Activated CD4-positive, alpha-beta T cell treated with anti-CD3 and anti-CD28 coated beads, Interleukin-10, Interleukin-2, amounts not matched to agents 100 ng/mL and 50 ng/mL, durations not matched to agents 16 hours and 8 hours (primary cell): ENCODE measurements at regions not wholly inside any gene's neighbourhood (a gene's known extent, or its start where the extent isn't known, plus 50 kb on each side); places are given as distances from the start of the nearest gene placed in this dataset.
"Not testable (repeated sequence)": the region's sequence is repeated elsewhere in the genome, so short reads cannot be mapped to it uniquely, and the experiment has no call there.

Experiments
- DNase-seq: peaks from one replicate; pipeline ENCODE4 v3.0.0-alpha.2; 2020

DNA sequence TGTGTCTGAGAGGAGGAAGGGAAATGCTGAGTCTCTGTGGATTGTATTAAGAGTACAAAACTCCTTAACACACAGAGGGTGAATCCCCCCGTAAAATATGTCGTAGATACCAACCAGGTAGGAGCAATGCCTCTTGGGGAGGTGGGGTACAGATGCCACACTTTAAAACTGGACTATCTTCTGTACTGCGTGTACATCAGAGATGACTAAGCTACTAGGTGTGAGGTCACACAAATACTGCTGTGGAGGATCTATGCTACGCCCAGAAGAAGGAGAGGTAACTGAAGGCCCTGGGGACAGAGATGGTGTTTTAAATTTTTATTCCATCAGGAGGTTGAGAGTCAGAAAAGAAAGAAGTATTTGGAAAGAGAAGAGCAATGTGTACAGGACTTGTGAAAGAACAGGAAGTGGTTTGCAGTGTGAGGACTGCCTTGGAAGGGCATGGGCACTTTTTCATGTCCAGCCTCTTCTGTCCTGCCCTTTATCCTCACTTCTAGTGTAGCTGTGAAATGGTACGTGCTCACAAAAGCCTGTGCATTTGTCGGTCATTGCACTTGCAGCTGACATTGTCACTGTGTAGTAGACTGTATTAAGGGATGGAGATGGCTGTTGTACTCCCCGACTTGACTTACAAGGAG lies 287.8 kb upstream of the CHRM3 start:
- no peak for DNase-seq

DNA sequence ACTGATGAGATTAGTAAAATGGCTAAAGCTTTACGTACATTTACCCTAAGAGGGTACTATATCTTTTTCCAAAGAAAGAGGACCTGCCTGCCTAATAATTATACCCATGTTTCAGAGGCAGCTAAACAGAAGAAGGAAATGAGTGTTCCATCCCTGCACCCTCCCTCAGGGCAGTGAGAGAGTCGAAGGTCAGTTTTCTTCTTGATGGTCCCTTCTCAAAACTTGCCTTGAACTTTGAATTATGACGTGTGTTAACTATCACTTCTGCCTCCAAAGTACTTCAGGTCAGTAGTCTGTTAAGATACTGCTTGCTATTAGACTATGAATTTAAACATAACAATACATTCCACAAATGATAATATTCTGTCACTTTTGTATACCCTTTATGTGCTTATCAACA lies 294.8 kb upstream of the CHRM3 start:
- DNase-seq = no peak

DNA sequence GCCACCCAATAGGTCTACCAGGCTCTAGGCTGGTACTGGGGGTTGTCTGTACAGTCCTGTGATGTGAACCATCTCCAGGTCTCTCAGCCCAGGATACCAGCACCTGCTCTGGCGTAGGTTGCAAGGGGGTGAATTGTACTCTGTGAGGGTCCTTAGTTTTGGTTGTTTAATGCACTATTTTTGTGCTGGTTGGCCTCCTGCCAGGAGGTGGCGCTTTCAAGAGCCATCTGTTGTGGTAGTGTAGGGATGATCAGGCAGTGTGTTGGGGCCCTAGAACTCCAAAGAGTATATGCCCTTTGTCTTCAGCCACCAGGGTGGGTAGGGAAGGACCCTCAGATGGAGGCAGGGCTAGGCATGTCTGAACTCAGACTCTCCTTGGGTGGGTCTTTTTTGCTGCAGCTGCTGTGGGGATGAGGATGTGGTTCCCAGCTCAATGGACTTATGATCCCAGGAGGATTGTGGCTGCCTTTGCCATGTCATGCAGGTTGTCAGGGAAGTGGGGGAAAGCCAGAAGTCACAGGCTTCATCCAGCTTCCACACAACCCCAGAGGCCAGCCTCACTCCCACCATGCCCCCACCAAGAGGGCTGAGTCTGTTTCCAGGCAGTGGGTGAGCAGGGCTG lies 301.8 kb upstream of the CHRM3 start:
- no peak for DNase-seq

DNA sequence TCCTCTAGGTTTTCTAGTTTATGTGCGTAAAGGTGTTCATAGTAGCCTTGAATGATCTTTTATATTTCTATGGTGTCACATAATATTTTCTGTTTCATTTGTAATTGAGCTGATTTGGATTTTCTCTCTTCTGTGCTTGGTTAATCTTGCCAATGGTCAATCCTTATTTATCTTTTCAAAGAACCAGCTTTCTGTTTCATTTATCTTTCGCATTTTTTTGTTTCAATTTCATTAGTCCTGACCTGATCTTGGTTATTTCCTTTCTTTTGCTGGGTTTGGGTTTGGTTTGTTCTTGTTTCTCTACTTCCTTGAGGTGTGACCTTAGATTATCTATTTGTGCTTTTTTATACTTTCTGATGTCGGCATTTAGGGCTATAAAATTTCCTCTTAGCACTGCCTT lies 304.4 kb upstream of the CHRM3 start:
- DNase-seq = not testable (repeated sequence)

DNA sequence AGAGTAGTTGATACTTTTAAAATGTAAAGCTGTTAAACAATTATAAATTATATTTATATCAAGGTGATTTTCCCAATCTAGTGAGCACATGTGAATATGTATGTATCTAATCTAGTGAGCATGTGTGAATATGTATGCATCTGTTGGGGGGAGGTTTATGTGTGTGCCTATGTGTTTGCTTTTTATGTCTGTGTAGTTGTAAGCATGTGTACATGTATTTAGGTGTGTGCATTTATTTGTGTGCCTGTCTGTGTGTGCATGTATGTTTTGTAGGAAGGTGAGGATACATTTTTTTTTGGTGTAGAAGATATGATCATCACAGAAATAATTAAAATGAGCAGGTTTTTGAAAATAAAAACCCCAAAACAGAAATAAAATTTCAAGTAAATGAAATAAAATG lies 318.9 kb upstream of the CHRM3 start:
- no peak for DNase-seq

DNA sequence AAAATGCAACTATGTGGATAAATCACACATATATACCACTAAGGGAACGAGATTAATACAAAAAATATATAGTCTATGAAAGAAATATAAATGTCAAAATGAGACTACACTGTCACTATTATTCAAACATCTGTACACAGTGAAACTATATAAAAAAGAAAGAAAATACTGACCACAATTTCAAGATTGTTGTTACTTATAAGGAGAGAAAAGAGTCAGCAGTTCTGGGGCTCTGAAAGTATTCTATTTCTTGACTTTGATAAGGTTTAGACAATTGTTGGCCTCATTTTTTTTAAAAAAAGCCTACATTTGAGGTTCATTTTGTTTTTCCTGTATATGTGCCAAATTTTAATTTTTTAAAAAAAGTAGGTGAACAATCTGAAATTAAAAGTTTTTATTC lies 319.3 kb upstream of the CHRM3 start:
- no peak for DNase-seq

DNA sequence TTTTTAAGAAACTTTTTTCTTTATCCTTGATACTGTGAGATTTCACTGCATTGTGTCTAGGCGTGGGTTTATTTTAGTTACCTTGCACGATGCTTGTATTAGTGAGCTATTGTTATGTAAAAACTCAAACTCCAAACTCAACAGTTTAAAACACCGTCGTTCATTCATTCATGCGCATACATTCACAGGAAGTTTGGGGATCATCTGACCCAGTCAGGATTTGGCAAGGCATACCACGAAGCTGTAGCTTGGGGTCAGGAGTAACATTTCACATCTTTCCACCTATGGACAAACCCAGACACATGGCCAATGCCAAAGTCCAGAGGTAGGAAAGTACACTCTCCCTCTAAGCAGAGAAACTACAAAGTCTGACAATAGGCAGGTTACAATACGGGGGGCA lies 324.6 kb upstream of the CHRM3 start:
- no peak for DNase-seq

DNA sequence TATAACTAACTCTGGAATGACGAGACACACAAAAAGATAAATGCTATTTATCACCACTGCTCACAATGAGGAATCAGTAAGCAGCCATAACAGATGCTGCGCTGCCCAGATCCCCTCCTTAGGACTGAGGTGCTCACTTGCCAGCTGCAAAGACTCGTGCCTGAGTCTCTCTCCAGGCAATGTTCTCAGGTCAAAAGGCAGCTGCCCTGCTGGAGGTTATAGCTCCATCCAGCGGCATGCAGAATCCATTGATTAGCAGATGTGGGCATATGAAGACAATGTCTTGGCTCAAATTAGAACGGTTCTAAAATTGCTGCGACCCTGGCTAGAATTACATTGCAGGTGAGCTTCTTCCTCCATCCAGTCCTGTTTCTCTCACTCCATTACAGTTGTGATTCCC lies 328.2 kb upstream of the CHRM3 start:
- no peak for DNase-seq

DNA sequence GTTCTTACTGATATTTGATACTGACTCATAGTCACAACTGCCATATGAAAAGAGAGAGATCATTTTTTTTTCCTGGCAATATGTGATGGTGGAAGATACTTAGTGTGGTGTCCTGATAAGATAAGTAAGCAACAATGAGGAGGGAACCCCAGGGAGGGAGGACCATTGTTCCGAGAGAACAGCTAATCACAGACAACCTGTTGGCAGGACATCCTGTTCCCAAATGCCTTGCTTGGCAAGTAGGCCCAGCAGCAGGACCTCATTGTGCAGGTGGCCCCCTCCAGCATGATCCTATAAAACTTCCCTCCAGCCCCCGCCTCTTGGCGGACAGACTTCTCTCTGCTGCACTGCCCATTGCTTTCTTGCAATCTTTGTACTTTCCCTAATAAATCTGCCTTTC lies 329.4 kb upstream of the CHRM3 start:
- DNase-seq = no peak

DNA sequence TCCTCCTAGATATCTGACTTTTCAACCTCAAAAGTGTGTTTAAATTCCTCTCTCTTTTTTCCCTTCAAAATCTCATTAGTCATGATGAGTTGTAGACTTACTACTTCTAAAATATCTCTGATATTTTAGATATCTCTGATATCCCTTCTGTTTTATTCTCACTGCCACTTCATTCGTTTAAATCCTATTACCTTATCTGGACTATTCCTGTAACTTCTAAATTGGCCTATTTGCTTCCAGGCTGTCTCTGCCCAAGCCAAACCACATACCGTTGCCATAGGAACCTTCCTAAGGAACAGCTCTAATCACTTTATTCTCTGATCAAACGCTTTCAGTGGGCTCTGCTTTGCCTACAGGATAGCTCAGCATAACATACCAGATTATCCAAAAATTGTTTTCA lies 333.1 kb upstream of the CHRM3 start:
- DNase-seq = no peak

DNA sequence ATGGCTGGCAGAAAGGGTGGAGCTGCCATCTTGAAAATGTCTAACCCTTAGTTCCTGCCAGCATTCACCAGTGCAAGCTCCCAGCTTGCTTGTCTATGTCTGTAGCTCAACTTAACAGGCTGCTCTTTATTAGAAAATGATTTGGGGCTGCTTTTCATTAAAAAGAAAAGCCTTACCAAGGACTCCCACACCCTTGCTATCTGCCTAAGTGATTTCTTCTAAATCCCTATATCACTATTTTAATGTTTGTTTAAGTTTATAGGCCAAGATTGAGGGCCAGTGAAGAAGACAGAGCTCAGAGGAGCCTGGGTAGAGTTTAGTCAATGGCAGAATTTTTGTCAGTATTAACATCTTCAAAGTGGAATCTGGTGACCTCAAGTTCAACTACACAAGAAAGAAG lies 336.8 kb upstream of the CHRM3 start:
- no peak for DNase-seq

DNA sequence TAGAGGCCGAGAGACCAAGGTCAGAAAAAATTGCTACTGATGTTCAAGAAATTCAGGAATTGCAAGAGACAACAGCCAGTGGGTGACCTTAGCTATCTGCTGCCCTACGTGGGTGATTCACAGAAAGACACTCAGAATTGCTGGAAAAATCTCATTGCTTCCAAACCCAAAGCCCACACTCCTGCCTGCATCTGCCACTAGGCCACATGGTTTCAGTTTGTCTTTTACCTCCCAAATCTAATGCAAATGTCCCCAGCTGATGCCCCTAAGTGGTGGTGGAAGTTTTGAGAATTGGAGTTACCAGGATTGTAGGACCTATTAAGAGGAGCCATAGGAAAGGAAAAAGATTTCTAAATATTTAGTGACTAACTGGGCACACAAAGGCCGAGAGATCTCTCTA lies 341.5 kb upstream of the CHRM3 start:
- no peak for DNase-seq

DNA sequence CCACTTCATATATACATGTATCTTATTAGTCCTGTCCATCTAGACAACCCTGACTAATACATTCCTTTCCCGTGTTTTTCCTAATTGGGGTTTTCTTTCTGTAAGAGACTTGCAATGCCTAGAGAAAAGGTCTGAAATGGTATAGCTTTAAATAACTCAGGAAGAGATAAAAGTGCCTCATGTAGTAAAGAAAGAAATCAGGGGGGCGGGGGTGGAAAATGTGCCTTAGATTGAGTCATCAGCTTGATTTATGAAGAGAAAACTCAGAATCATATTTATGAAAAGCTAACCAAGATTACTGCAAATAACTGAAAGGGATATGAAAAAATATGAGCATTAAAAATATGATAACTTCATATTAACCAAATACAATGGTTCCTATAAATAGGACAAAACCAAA lies 345.8 kb upstream of the CHRM3 start:
- DNase-seq = no peak

DNA sequence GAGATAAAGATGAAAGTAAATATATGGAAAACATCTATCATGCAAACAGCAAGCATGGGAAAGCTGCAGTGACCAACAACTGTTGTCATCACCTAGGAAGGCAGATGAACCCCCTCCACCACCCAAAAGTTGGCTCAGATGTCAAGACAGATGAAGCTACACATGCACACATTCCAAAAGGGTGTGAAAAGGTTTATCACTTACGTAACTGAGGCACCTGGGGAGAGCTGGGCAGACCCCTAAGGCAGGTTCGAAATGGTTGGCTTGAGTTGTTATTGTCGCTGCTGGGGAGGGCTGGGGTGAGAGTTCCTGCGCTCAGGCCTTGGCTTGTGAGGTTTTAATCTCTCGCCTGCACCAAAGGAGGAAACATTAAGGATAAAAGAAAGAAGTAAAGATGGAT lies 355.1 kb upstream of the CHRM3 start:
- DNase-seq = no peak

DNA sequence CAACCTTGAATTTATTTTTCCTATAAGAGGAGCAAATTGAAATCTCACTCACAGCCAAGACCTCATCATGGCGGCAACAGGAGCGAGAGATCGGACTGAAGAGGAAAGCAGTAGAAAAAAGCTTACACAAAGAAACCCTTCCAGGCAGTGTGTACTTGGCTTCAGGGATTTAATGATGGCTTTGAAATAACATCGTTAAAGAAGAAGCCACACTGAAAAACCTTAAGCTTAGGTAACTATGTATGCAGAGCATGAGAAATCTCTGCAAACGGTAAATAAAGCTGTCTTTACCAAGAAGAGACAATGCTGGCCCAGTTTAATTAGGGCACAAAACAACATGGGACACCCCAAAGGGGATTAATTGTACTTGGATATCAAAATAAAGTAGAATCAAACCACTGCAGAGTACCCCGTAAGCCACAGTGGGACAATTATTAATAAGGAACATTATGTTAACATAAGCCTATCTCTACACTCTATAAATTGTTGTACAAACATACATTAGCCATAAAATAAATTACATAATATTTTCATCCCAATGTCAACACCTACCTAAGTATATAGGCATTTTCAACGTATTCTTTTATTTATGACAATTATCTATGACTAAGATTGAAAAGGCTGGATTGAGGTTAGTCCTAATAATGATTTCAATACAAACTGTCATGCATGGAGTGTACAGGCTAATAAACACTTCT lies 360.2 kb upstream of the CHRM3 start:
- DNase-seq = no peak

DNA sequence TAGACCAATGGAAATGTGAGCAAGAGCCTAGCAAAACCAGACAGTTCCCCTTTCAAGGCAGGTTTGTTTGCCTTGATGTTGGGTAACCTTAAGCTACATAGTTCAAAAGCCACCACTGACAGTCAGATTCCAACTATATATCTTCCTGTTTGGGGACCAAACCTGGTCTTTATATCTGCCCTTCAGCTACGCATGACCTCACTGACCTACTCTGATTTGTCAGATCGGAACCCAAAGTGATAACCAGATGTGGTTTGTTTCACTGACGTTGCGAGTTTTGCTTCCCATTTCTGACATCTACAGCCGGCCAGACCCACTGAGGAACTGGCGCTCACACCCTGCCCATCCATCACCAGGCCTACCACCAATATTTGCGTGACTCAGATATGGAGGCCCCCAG lies 361.1 kb upstream of the CHRM3 start:
- DNase-seq = no peak

DNA sequence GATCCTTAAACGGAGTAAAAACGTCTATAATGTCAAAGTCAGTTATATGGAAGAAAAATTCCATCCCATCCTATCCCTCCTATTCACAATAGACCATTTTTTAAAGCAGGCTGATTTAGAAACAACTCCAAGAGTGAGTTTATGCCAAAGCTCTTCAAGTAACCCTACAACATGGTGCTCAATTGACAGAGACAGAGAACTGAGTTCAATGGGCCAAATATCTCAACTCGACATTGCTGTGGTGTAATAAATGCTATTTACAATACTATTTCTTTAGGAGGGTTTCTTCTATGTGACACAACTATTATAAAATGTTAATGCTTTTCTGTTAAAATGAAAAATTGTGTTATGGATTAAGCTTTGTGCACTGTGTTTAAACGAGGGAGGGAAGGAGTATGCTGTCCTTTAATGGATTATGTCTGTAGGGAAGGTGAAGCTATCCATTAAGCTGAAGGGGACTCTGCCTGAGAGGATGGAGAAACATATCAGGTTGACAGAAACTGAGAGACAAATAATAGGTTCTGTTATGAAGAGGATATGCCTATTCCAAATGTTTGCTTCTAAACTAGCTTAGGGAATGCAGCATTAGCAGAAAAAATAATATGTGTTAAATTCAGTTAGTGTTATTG lies 362.5 kb upstream of the CHRM3 start:
- no peak for DNase-seq

DNA sequence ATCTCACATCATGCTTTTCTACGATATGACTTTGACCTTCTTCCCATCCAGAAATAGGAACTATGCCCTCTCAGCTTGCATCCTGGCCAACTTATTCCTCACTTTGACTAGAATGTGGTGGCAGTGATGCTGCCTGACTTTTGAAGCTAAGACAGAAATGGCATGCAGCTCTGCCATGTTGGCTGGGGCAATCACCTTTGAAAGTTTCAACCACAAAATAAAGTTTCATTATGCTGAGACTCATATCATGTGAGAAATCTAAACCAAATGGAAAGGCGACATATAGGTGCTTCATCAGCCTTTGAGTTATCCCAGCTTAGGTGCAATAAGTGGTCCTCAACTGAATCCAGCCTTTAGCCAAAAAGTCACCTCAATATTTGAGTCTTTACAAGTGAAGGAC lies 370.0 kb upstream of the CHRM3 start:
- no peak for DNase-seq

DNA sequence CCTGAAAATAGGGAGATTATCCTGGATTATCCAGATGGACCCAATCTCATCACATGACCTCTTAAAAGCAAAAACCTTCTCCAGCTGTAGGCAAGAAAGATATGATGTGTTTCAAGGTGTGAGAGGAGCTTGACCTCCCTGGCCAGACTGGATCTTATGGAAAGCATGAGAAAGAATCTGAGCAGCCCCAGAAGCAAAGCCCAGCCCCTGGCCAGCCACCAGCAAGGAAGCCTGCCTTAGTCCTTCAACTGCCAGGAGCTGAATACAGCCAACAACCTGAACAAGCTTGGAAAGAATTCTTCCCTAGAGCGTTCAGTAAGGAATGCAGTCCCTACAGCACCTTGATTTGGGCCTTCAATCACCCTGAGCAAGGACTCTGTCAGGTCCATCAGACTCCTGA lies 375.0 kb upstream of the CHRM3 start:
- DNase-seq = no peak

DNA sequence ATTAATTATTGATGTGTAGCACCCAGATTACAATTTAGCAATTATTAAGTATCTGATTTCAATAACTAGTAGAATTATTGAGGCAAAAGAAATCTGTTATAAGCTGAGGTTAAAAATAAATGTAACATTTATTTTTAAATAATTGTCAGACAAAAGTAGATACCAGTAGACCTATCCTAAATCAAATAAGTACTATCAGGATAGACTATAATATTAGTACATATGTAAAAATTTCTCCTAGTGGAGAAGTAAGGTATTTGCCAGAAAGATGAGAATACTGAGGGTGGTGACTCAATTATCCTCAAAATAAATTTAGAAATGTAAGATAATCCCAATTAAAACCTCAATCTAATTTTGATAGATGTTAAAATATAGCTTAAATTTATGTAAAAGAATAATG lies 377.8 kb upstream of the CHRM3 start:
- DNase-seq = no peak

DNA sequence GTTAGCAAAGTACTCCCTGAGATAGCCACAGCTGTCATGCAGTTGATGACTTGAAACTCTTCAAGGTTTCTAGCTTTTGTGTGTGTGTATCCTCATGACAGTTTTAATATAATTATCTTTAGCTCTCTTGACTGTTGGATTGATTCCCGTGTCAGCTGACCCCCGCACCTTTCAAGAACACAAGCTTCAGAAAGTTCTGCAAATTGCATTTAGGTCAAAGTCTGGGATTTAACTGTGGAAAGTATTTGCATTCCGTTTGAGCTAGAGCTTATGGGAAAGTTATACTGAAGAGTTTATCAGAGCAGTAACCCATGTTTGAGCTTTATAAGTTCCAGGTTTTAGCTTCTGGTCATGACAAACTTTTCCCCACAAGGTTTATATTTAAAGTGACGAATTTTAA lies 380.1 kb upstream of the CHRM3 start:
- no peak for DNase-seq

DNA sequence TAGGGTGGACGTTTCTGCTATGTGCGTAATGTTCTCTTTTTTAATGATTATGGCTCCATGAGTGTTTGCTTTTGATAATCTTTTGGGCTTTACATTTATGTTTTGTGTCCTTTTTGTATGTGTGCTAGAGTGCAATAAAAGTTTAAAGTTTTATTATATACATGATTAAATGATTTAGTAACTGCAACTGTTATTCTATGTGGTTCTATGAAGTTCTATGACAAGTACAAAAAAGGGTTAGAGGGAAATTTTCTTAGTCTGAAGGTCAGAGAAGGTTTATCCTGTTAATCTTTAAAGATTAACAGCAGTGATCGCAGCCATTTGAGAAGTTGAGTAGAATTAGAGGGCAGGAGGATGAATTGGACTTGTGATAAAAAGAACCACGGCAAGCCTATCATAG lies 386.4 kb upstream of the CHRM3 start:
- no peak for DNase-seq

DNA sequence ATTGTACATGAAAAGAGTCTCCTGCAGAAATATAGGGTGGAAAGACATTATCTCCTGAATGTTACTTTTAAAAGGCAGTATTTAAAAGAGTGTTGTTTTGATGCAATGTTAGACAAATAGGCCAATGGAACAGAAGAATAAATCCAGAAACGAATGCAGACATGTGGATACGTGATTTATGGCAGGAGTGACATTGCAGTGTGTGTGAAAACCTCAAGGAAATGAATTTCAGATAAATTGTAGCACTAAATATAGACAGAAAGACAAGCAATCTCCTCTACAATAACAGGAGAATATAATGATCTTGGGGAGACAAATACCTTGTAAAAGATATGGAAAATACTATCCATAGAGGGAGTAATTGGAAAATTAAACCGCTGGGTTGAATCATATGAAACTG lies 387.8 kb upstream of the CHRM3 start:
- DNase-seq = no peak

DNA sequence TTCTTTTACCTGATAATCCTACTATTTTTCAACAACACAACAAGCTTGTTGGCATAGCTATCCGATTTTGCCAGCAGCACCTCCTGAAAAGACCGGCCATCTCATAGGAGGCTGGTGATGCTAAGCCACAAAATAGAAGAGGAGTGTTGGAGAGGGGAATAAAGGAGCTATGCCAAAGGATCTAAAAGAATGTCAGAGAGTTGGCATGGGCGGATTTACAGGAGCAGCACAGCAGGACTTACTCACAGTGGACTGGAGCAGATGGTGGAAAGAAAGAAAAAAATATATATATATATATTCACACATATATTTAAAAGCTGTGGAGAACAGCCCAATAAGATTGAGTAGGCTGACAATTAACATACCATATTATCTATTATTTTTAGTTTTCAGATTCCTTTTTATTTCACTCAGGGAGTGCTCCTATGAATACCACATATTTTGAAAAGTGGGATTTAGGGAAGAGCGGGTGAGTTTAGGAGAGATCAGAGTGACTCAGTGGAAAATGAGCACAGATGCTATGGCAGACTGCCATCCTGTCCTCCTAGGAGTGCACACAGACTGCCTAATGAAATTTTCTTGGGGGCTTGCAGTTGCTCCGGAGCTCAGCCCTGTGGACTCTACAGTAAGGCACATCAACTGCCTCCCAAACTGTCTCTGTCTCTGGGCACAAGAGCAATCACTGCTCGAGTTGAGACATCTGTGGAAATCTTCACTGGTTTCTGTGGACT lies 394.4 kb upstream of the CHRM3 start:
- no peak for DNase-seq
